ENCODE measurements at regions not wholly inside any gene's neighbourhood (a gene's known extent, or its start where the extent isn't known, plus 50 kb on each side); places are given as distances from the start of the nearest gene placed in this dataset.

DNA sequence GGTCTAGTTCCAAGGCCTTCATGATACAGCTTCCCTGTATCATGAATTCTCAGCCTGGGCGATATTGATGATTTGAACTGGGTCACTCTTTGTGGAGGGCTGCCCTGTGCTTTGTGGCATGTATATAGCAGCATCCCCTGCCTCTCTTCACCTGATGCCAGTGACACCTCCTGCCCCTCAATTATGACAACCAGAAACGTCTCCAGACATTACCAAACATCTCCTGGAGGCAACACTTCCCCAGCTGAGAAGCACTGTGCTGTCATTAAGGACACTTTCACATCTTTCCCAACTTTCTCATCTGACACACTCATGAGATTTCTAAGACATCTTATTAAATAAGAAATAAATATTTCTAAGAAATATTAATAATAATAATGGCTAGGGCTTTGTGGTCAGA lies 315.3 kb downstream of the BCL11B start:
- TF ChIP-seq, protein P1, sequence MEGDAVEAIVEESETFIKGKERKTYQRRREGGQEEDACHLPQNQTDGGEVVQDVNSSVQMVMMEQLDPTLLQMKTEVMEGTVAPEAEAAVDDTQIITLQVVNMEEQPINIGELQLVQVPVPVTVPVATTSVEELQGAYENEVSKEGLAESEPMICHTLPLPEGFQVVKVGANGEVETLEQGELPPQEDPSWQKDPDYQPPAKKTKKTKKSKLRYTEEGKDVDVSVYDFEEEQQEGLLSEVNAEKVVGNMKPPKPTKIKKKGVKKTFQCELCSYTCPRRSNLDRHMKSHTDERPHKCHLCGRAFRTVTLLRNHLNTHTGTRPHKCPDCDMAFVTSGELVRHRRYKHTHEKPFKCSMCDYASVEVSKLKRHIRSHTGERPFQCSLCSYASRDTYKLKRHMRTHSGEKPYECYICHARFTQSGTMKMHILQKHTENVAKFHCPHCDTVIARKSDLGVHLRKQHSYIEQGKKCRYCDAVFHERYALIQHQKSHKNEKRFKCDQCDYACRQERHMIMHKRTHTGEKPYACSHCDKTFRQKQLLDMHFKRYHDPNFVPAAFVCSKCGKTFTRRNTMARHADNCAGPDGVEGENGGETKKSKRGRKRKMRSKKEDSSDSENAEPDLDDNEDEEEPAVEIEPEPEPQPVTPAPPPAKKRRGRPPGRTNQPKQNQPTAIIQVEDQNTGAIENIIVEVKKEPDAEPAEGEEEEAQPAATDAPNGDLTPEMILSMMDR (IDR thresholded peaks at IDR 0.05), result no peak
- TF ChIP-seq POLR2A (IDR thresholded peaks at IDR 0.05), result no peak
